ENCODE measurements at regions not wholly inside any gene's neighbourhood (a gene's known extent, or its start where the extent isn't known, plus 50 kb on each side); places are given as distances from the start of the nearest gene placed in this dataset.
"Not testable (repeated sequence)": the region's sequence is repeated elsewhere in the genome, so short reads cannot be mapped to it uniquely, and the experiment has no call there.

DNA sequence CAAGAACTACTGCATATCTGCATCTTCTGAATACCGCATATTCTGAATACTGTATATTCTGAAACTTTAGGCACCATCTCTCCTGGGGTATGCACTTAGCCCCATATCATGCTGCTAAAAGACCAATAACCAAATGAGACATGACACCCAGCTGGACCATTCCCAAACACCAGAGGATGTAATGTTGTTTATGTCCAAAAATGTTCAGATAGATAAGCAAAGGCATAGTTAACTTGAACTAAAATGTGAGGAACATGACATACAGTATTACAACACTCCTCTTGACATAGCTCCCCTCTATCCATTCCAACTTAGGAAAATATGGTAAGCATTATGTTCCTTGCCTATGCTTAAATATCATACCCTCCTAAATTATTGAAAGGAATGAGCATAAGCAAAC, 127.3 kb downstream of the TENT5A start:
- FAIRE-seq (no peak), DNase-seq (ENCODE audit: low spot score) (no peak)

DNA sequence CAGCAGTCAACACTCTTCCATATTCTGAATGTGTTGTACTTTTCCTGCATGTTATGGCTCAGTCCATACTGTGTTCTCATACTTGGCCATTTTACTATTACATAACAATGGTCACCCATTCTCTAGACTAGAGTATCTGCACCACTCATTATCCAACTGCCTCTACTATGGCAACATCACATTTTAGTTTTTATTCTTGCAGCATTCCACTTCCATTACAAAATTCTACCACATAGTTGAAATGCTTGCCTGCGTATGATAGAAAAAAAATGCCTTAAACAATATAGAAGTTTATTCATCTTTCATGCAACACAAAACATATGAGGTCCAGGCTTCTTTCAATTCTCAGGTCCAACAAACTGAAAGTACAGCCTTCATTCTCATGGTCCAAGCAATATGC, 128.0 kb downstream of the TENT5A start:
- no peak for DNase-seq (ENCODE audit: low spot score)
- FAIRE-seq = no peak

DNA sequence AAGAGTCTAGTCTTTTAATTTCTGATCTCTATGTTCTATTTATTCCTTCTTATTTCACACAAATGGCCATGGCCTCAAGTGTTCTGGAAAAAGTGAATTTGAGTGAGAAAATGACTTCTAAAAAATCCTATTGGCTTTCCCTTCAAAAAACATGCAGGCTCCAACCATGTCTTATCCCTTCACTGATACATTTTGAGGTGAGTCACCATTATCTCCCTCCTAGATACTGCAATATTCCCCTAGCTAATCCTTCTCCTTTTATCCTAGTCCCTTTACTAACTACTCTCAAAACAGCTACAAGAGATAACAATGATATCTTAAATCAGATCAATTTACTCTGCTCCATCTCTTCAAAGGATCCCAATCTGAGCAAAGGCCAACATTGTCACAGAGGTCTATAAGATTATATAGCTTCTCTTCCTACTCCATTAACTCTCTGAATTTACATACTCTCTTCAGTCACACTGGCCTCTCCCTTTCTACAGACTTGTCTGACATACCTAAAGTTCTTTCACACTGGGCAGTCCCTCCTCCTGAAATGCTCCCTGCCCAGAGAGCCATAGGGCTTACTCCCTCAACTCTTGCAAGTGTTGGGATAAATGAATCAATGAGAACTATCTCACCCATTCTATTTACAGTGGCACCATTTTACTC, 129.2 kb downstream of the TENT5A start:
- FAIRE-seq (no peak), DNase-seq (ENCODE audit: low spot score) (no peak)

DNA sequence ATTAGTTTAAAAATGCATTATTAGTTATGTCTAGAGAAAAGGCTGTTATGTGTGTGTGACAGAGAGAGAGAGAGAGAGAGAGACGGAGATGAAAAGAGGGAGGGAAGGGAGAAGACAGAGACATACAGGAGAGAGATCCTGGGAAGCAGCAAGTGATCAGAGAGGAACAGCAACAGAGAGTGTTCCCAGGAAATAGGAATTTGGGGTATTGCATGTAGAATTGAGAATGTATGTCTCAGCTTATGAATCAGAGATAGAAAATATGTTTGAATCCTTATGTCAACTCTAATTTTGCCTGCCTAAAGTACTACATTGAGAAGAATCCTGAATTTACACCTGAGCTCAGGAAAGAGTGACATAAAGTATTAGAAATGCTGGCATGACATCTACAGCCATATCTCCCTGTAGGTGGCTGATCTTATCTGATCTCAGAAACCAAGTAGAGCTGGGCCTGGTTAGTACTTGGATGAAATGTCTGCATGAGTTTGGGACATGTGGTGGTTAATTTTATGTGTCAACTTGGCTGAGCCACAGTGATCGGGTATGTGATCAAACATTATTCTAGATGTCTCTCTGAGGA, 130.6 kb downstream of the TENT5A start:
- DNase-seq (ENCODE audit: low spot score) (no peak), FAIRE-seq (no peak)

DNA sequence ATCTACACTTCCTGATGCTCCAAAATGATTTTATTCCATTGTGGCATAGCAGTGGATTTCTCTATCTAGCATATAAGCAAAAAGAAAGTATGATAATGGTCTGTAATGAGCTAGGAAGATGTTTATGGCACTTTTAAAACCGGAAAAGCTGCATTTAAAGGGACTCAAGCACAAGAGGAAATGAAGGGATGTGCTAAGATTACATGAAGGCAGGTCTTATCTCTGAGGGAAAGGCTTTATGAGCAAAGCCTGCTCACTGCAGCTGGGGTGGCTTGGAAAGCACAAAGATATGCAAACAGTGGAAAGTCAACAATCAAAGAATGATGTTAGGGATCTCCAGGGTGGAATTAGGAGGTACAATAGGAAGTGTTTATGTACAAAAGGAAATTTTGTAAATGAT, 138.2 kb downstream of the TENT5A start:
- DNase-seq (ENCODE audit: low spot score) (no peak), FAIRE-seq (no peak)

DNA sequence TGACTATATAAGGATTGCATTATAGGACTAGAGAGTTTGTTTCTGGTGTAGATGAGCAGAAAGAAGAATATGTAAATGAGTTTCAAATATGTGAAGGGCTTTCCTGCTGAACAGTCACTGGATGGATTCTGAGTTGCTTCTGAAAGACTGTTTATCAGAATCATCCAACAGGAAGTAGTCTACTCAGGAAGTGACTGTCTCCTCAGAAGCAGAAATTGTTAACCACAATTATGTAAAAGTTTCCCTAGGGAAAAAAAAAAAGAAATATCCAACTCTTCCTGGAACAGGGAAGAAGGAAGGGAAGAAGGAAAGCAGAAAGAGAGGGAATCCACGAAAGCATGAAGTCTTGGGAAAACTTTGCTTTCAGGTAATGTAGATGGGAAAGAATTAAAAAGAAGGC, 138.9 kb downstream of the TENT5A start:
- FAIRE-seq = no peak
- DNase-seq (ENCODE audit: low spot score) = peak; percentile 38

DNA sequence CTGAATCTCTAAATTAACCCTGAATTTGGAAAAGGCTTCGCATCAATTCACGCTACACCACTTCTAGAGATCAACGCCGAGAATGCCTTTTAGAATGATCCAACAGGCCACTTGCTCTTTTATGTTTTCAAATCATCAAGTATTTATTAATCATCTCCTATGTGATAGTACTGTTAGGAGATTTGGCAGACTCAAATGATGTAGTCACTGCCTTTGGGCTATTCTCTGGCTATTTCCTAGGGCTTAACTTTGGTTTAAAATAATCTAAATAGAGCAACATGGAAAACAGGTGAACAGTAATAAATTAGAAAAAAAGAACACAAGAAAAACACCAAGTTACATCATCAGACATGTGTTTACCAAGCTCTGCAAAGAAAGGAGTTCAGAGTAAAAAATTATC, 140.3 kb downstream of the TENT5A start:
- FAIRE-seq (no peak), DNase-seq (ENCODE audit: low spot score) (no peak)

DNA sequence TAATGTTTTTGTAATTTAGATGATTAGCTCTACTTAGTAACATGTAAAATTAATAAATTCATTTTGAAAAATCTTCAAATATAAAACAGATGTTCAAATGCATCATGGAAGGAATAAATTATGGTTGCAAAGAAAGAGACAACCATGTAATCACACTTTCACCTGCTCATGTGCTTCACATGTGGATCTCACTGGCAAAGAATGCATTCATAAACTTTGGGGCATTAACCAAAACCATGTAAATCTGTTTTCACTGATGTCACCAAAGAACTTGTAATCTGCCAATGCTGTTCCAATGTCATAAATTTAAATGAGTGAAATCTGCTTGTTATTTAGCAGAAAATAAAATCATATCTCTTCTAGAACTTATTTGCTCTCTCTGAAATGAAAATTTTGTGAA, 142.7 kb downstream of the TENT5A start:
- no peak for FAIRE-seq

DNA sequence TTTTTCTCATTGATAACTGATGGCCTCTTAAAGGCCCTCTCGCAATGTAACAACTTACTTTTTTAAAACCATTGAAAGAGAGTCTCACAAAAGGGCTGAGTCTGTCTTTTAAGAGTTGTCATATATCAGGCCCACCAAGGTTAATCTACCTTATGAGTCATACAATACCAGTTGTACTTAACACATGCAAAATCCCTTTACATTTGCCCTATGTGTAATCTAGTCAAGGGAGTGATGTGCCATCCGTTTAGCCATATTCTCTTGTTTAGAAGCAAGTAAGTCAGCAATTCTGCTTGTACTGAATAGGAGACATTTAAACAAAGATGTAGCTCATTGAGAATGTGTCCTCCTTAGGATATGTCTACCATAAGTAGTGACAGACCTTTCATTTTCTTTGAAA, 143.7 kb downstream of the TENT5A start:
- FAIRE-seq (no peak), DNase-seq (ENCODE audit: low spot score) (no peak)

More for the DNA sequence above, 142.7 kb downstream of the TENT5A start:
- DNase-seq (ENCODE audit: low spot score) = no peak

DNA sequence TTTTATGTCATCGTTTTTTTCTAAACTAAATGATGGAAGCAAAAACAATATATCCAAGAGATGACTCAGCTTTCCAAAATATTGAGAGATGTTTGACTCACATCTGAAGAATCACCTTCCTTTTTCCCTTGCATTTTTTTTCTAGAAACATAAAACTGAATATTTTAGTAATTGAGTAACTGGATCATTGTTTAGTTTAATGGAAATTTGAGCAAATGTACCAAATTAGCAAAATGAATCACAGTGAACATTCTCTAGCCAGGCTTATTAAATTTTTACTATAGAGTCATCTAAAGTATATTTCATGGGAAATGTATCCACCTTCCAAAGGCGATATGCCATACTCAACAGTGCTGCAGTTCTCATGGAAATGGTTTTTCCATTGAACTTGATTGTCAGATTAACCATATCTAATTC, 145.5 kb downstream of the TENT5A start:
- DNase-seq (ENCODE audit: low spot score) = no peak

DNA sequence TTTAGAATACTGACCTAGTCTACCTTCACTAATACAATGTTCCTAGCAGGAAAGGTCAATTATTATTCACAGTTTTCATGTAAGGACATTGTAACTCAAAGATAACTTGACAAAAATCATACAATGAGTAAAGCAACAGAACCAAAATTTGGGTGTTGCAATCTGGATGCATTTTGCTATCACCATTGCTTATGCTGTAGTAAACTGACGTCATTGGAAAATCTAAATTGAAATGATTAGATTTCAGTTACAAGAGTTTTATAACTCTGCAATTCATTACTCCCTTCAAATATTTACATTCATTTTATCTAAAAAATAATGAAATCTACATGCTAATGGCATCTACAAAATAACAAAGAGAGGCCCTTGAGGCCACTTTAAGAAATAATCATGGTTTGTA, 147.0 kb downstream of the TENT5A start:
- DNase-seq (ENCODE audit: low spot score) = no peak
- no peak for FAIRE-seq

More for the DNA sequence above, 145.5 kb downstream of the TENT5A start:
- FAIRE-seq = no peak

DNA sequence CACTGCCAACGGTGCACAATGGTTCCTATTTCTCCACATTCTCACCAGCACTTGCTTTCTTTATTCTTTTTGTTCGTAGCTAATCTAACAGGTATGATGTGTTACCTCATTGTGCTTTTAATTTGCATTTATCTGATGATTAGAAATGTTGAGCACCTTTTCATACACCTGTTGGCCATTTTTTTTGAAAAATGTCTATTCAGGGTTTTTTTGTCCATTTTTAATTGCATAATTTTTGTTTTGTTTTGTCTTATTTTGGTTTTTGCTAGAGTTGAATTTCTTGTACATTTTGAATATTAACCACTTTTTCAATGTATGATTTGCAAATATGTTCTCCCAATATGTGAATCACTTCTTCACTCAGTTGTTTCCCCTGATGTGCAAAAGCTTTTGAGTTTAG, 150.6 kb downstream of the TENT5A start:
- no peak for FAIRE-seq
- DNase-seq (ENCODE audit: low spot score) = no peak

DNA sequence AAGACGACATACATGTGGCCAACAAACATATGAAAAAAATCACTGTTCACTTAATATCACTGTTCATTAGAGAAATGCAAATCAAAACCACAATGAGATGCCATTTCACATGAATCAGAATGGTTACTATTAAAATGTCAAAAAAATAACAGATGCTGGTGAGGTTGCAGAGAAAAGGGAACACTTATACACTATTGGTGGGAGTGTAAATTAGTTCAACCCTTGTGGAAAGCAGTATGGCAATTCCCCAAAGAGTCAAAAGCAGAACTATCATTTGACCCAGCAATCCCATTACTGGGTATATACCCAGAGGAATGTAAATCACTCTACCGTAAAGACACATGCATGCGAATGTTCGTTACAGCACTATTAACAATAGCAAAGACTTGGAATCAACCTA, 152.0 kb downstream of the TENT5A start:
- FAIRE-seq; DNase-seq (ENCODE audit: low spot score): not testable (repeated sequence)

DNA sequence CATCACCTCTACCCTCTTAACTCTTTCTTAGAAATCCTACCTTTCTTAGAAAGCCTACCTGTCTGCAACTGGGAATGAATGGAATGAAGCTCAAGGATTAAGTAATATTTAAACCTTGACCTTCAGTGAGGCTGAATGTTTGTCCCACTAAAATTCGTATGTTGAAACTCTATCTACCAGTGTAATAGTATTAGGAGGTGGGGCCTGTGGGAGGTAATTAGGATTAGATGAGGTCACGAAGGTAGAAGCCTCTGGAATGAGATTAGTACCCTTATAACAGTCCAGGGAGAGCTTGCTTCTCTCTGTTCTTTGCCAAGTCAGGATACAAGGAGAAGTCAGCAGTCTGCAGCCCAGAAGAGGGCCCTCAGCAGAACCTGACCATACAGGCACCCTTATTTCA, 158.0 kb downstream of the TENT5A start:
- FAIRE-seq = no peak
- no peak for DNase-seq (ENCODE audit: low spot score)

DNA sequence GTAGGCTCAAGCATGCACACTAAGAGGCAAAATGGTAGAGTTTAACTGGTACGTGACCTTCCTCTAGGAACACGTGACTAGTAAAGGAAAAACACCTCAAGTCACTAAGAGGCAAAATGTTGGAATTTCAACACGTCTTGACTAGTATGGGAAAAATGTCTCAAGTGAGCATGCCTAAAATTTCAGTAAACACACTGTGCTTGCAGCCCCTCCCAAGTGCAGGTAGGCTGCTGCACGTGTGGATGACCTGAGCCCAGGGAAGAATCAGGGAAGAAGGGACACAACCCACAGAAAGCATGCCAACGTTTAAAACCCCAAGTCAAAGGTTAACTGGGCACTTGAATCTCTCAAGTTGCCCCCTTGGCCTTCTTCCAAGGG, 162.2 kb downstream of the TENT5A start:
- DNase-seq (ENCODE audit: low spot score) (no peak), FAIRE-seq (no peak)

DNA sequence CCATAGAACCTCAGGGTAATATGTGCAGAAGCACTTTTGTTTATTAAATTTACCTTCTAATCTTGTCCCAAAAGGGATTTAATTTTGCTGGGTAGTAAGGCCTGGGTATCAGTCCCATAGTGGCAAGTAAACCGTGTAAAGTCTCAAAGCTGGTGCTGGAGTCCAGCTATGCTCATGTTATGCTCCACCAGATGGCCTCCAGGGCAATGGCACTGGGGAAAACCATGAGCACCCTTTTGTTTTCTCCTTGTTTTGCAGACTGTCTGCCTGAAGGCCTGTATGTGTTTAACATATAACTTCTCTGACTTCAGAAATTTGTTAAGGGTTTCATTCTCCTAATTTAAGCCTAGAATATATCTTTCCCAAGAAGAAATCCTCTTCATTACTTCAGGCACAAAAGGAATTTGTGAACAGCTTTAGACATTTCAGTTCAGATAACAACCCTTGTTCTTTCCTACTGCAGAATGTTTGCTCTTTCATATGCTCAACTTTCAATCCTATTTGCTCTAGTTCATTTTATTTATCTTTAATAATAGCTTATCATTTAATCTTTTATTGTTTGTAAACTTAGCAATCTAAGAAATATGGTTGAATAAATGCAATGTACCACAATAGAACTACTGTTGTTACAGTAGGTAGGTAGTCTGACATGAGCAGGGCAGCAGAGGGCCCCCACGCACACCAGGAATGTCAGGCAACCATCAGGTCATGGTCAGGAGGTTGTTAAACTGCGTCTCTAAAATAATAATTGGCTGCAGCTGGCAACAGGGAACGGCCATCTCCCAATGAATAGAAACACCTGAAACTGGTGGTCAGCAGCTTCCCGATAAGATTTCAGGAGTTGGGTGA, 162.8 kb downstream of the TENT5A start:
- no peak for FAIRE-seq
- DNase-seq (ENCODE audit: low spot score) = no peak

DNA sequence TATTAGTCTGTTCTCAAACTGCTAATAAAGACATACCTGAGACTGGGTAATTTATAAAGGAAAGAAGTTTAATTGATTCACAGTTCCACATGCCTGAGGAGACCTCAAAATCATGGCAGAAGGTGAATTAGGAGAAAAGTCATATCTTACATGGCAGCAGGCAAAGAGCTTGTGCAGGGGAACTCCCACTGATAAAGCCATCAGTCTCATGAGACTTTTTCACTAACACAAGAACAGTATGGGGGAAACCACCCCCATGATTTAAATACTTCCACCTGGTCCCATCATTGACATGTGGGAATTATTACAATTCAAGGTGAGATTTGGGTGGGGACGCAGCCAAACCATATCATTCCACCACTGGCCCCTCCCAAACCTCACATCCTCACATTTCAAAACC, 166.8 kb downstream of the TENT5A start:
- FAIRE-seq; DNase-seq (ENCODE audit: low spot score): not testable (repeated sequence)

DNA sequence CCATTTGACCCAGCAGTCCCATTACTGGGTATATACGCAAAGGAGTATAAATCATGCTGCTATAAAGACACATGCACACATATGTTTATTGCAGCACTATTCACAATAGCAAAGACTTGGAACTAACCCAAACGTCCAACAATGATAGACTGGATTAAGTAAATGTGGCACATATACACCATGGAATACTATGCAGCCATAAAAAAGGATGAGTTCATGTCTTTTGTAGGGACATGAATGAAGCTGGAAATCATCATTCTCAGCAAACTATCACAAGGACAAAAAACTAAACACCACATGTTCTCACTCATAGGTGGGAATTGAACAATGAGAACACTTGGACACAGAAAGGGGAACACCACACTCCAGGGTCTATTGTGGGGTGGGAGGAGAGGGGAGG, 168.3 kb downstream of the TENT5A start:
- DNase-seq (ENCODE audit: low spot score); FAIRE-seq: not testable (repeated sequence)

DNA sequence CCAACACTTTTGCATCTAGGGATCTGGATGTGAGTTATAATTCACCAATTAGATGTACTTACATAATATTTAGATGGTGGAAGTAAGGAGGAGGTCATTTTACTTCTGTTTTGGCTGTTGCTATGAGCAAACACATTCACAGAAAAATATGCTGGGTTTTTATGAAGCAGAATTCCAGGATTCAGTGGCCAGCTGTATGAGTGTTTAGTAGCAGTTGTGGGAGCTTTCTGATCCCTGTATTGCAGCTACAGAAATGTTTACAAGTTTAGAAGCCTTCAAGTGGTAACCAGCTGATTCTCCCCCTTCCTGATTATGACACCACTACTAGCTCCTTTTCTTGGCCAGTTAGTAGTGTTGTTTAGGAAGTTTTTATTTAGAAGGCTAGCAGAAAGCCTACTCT, 177.0 kb downstream of the TENT5A start:
- no peak for FAIRE-seq
- no peak for DNase-seq (ENCODE audit: low spot score)

DNA sequence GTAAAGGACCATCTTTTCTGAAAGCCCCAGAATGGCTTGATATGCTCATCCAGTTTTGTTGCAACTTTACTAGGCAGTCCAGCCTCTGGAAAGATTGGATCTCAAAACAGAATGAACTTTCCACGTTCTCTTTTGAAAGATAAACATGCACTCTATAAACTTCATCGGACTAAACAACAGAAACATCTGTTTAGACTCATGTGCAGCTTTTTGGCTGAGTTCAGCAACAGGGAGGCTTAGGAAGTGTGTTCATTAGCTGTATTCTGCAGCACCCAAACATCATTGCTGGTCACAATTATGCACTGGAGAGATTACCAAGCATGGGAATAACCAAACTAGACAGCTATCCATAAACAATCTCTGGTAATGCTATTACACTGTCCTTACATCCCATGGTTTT, 180.5 kb downstream of the TENT5A start:
- DNase-seq (ENCODE audit: low spot score) (no peak), FAIRE-seq (no peak)

DNA sequence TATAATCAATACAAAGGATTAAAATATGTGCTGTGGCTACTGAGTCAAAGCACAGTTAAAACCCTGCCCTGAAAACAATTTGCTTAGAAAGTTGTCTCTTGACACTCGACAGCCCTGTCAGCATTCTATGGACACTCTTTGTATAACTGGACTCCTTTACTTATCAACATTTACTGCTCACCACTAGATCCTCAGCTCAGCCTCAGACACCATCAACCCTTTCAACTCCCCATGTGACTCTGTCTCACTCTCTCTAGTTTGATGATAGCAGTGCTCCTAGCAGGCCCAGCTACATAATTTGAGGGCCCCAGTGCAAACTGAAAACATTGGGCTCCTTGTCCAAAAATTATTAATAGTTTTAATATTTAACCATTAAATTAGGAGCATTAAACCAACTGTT, 181.8 kb downstream of the TENT5A start:
- no peak for FAIRE-seq
- DNase-seq (ENCODE audit: low spot score) = no peak

DNA sequence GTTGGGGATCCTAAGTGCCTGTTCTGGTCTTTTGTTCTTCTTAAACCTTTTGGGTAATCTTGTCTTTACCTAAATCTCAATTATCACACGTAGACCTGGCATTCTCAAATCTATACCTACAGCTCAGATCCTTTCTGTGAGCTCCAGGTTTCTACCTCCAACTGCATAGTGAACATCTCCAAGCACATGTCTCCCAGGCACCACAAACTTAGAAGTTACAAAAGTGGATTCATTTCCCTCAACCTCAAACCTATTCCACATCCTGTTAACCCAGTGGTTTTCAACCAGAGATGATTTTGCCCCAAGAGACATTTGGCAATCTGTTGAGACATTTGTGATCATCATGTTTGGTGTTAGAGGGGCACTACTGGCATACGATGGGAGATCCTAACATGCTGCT, 183.5 kb downstream of the TENT5A start:
- FAIRE-seq = no peak
- no peak for DNase-seq (ENCODE audit: low spot score)

DNA sequence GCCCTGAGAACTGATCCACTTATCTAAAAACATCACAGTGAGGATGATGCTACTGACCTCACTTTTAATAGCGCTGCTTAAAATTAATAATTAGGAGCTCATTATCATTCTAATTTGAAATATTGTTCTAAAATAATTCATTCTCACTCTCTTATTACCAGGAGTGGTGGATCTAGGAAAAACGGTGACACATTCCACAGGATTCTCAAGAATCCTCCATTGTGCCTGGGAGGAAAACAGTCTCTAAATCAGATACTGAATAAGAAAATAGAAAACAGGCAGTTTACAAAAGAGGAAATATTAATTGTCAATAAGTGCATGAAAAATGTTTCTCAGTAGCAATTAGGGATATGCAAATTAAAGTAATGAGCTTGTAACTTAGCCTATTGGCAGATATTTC, 187.4 kb downstream of the TENT5A start:
- DNase-seq (ENCODE audit: low spot score) = no peak
- no peak for FAIRE-seq

All from RCC 7860 (cell line).